K562 (cell line): ENCODE measurements at regions not wholly inside any gene's neighbourhood (a gene's known extent, or its start where the extent isn't known, plus 50 kb on each side); places are given as distances from the start of the nearest gene placed in this dataset.
A peak's percentile ranks its signal among the peaks of the same experiment; 100 is the strongest.

ENCODE experiments used
- ATAC-seq: fragments of 200-7000 bp; cut with Tn5 transposase; 3 replicates; pipeline ENCODE4 v1.9.1; 2020; ENCODE audit warnings: moderate library complexity
- BruUV-seq: library from RNA; stranded (reverse); fragments of 400-500 nt; replicated peaks from 2 replicates; lab custom pipeline; 2021; lab: Mats Ljungman, UMichigan
- CTCF ChIA-PET: fragments of 300-600 bp; formaldehyde crosslinking; extraction: SDS; loops from one replicate; lab custom pipeline; 2021; ENCODE audit warnings: low intra/inter-chr PET ratio; lab: Yijun Ruan, JAX
- POLR2A ChIA-PET: fragments of 300-600, 350-650 bp; sonication (Branson Sonifier 250); formaldehyde crosslinking; extraction: SDS; loops from one replicate; lab custom pipeline; 2021; ENCODE audit warnings: antibody characterized with exemption, inconsistent platforms; lab: Yijun Ruan, JAX
- DNase-seq, 4 experiments: peaks; one replicate each; pipeline versions ENCODE4 v3.0.0 to v3.0.0-alpha.2; 2011 to 2018; ENCODE audit warnings: low spot score in 3 of 4, mixed read lengths in 3 of 4; ENCODE audit errors: extremely low read depth in 1 of 4
- FAIRE-seq: peaks from 2 replicates; lab custom pipeline; 2011; peaks lifted over from hg19 to GRCh38; lab: Jason Lieb, UNC
- H2AFZ ChIP-seq: 2 replicates; pipeline ENCODE4 v1.6.0; 2011; ENCODE audit warnings: low read depth, low read length, control low read depth, inconsistent platforms
- H3K27ac ChIP-seq: fragments of 200-600 bp; 3 replicates; pipeline ENCODE4 v1.8.0; 2011; ENCODE audit warnings: low read depth, mild to moderate bottlenecking, control low read depth, inconsistent platforms, low read length, moderate library complexity, mixed read lengths; ENCODE audit errors: extremely low read depth
- H3K27me3 ChIP-seq, 2 experiments: fragments of 300-600 bp in 1 of 2; 2 replicates in 1 of 2; 3 replicates in 1 of 2; pipeline versions ENCODE4 v1.6.0 to v1.8.0; 2011; ENCODE audit warnings: inconsistent platforms in 2 of 2, low read length in 2 of 2, mild to moderate bottlenecking in 1 of 2, mixed read lengths in 1 of 2, moderate library complexity in 1 of 2; ENCODE audit not compliant: control insufficient read depth in 2 of 2, insufficient read depth in 2 of 2
- H3K36me3 ChIP-seq: fragments of 300-600 bp; 3 replicates; pipeline ENCODE4 v1.8.0; 2011; ENCODE audit warnings: mild to moderate bottlenecking, low read length, inconsistent platforms; ENCODE audit not compliant: control insufficient read depth, insufficient read depth
- H3K4me1 ChIP-seq, 2 experiments: fragments of 200-600 bp in 1 of 2; replicated peaks in 1 of 2; 2 replicates in 1 of 2; 3 replicates in 1 of 2; pipeline versions ENCODE4 v1.5.1 to v1.8.0; 2011; ENCODE audit warnings: inconsistent platforms in 2 of 2, low read length in 2 of 2, mild to moderate bottlenecking in 1 of 2, mixed read lengths in 1 of 2, moderate library complexity in 1 of 2; ENCODE audit not compliant: control insufficient read depth in 2 of 2, insufficient read depth in 2 of 2
- H3K4me2 ChIP-seq: 2 replicates; pipeline ENCODE4 v1.6.1; 2011; ENCODE audit warnings: low read length, control low read depth, inconsistent platforms, mixed read lengths; ENCODE audit not compliant: insufficient read depth
- H3K4me3 ChIP-seq: fragments of 200-600 bp; sonication (generic), shearing (Covaris generic); 2 replicates; pipeline ENCODE4 v1.5.1; 2016; ENCODE audit warnings: control low read depth, inconsistent platforms
- H3K79me2 ChIP-seq: fragments of 200-600 bp; 3 replicates; pipeline ENCODE4 v1.8.0; 2011; ENCODE audit warnings: low read length, inconsistent platforms; ENCODE audit not compliant: control insufficient read depth, insufficient read depth
- H3K9ac ChIP-seq, 2 experiments: 2 replicates each; pipeline versions ENCODE4 v1.6.0 to v1.6.1; 2011; ENCODE audit warnings: low read depth in 2 of 2, low read length in 2 of 2, control low read depth in 1 of 2, inconsistent platforms in 1 of 2, mild to moderate bottlenecking in 1 of 2, mixed read lengths in 1 of 2; ENCODE audit not compliant: insufficient read depth in 1 of 2
- H3K9me1 ChIP-seq: one replicate; pipeline ENCODE4 v1.6.0; 2011; ENCODE audit warnings: inconsistent platforms, mild to moderate bottlenecking, low read length, moderate library complexity; ENCODE audit not compliant: control insufficient read depth, insufficient read depth
- H3K9me3 ChIP-seq: replicated peaks from 2 replicates; pipeline ENCODE4 v1.5.1; 2011; ENCODE audit warnings: low read depth, low read length, inconsistent platforms; ENCODE audit not compliant: control insufficient read depth, insufficient read depth
- H4K20me1 ChIP-seq: replicated peaks from 2 replicates; pipeline ENCODE4 v1.6.1; 2011; ENCODE audit warnings: low read length, inconsistent platforms, mixed read lengths; ENCODE audit not compliant: control insufficient read depth, insufficient read depth
- C11orf30 ChIP-seq: fragments of 450-650 bp; IDR thresholded peaks from 2 replicates; pipeline ENCODE4 v1.6.1; 2016; ENCODE audit warnings: low read depth, mild to moderate bottlenecking
- GABPB2 ChIP-seq: fragments of 250-450 bp; sonication (Bioruptor Pico); conservative IDR thresholded peaks from 2 replicates; pipeline ENCODE4 v1.5.1; 2021; ENCODE audit warnings: mild to moderate bottlenecking
- HDAC6 ChIP-seq: IDR thresholded peaks from 2 replicates; pipeline ENCODE4 v1.6.1; 2012; ENCODE audit warnings: low read depth, mild to moderate bottlenecking, control low read depth, inconsistent platforms, low read length, moderate library complexity
- KLF1 ChIP-seq: fragments of 450-650 bp; IDR thresholded peaks from 2 replicates; pipeline ENCODE4 v1.6.1; 2016; ENCODE audit warnings: missing genetic modification characterization, missing compliant biosample characterization
- MAFF ChIP-seq: IDR thresholded peaks from 2 replicates; pipeline ENCODE4 v1.6.1; 2012; ENCODE audit warnings: low read length, improper control_type of control experiment
- MAFK ChIP-seq: IDR thresholded peaks from 2 replicates; pipeline ENCODE4 v1.6.1; 2011; ENCODE audit warnings: low read length, improper control_type of control experiment
- NCOA6 ChIP-seq: fragments of 450-650 bp; IDR thresholded peaks from 2 replicates; pipeline ENCODE4 v1.6.1; 2017; ENCODE audit warnings: mild to moderate bottlenecking
- RAD51 ChIP-seq: fragments of 450-650 bp; IDR thresholded peaks from 2 replicates; pipeline ENCODE4 v1.7.1; 2016; ENCODE audit warnings: low read depth, mild to moderate bottlenecking, borderline replicate concordance
- TBL1XR1 ChIP-seq, 2 experiments: IDR thresholded peaks; 2 replicates each; pipeline ENCODE4 v1.6.1; 2012; ENCODE audit warnings: improper control_type of control experiment in 2 of 2, low read length in 2 of 2, mild to moderate bottlenecking in 1 of 2
- ZFP1 ChIP-seq: fragments of 450-650 bp; formaldehyde crosslinking; IDR thresholded peaks from 2 replicates; pipeline ENCODE4 v1.4.0; 2020; ENCODE audit warnings: mild to moderate bottlenecking, mixed read lengths
- ZNF316 ChIP-seq: fragments of 450-650 bp; IDR thresholded peaks from 2 replicates; pipeline ENCODE4 v1.6.1; 2016
- ZNF740 ChIP-seq, 3 experiments: fragments of 200-800 bp in 1 of 3; sonication (Bioruptor generic) in 1 of 3; sonication (generic) in 1 of 3; formaldehyde crosslinking in 1 of 3; IDR thresholded peaks; 2 replicates each; pipeline versions ENCODE4 v1.6.1 to v1.8.0; 2016 to 2022; ENCODE audit warnings: mild to moderate bottlenecking in 2 of 3, missing compliant biosample characterization in 2 of 3, missing genetic modification characterization in 2 of 3, missing genetic modification reagents in 1 of 3
- ZNF77 ChIP-seq: fragments of 250-450 bp; sonication (Bioruptor Pico); IDR thresholded peaks from 2 replicates; pipeline ENCODE4 v1.5.0; 2020
- WGBS: fragments of 100-300 bp; shearing (Covaris generic); methylation state at CpG from one replicate; pipeline ENCODE4 v1.1.6; 2016; ENCODE audit warnings: low coverage, mixed read lengths; ENCODE audit not compliant: insufficient coverage; ENCODE audit errors: missing lambda C conversion rate; 5-methylcytosine and 5-hydroxymethylcytosine counted together
- in situ Hi-C: fragments of 300-500 bp; cut with MboI; formaldehyde crosslinking; loops from 4 replicates; pipeline ENCODE4 v1.15.0; 2018; ENCODE audit warnings: inconsistent platforms, mixed read lengths
- intact Hi-C: fragments of 100-400 bp; cut with micrococcal nuclease; formaldehyde crosslinking; loops from 2 replicates; pipeline ENCODE4 v1.14.2; 2022
- TF ChIP-seq, protein P1 (sequence below), 2 experiments: IDR thresholded peaks; 2 replicates each; pipeline ENCODE4 v1.6.1; 2012; ENCODE audit warnings: improper control_type of control experiment in 2 of 2, low read depth in 2 of 2, low read length in 2 of 2, borderline replicate concordance in 1 of 2

DNA sequence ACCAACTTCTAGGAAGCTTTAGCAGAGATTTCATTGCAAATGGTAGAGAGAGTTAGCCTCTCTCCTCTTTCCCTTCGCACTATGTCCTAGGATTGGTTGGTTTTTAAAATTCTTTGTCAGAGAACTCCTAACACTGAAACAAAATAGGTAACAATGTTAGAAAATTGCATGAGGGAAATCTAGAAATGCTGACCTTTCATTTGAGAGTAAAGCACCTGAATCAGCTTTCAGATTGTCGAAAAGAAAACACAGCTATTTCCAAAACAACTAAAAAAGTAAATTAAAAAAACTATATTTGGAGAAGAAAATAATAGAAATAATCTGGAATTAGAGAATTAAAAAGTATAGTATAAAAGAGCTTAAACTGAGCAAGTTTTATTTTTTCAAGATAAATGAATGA lies 108.1 kb upstream of the GK2 start:
- ChIA-PET CTCF (no interaction called here), POLR2A (no interaction called here)
- Histone ChIP-seq H3K79me2 (no peaks in the 10 kb centered on the region), H3K4me1 (peaks cover 0 to 3% of the 10 kb centered on the region in 2 experiments; a peak in 2 of 5 replicates), H3K27me3 (no peaks in the 10 kb centered on the region), H3K4me2 (no peak overlapping the region), H3K27ac (no peak overlapping the region), H3K9me1 (no peaks in the 10 kb centered on the region), H3K9me3 (no peaks in the 10 kb centered on the region), H4K20me1 (no peaks in the 10 kb centered on the region), H2AFZ (no peak overlapping the region), H3K36me3 (no peaks in the 10 kb centered on the region), H3K9ac (no peak overlapping the region), H3K4me3 (no peak overlapping the region)
- TF ChIP-seq ZNF316 (peak; percentile 71; the same call in 1 of the 2 replicates), C11orf30 (peak; percentile 21; the same call in 1 of the 2 replicates), MAFF (peak; percentile 47), KLF1 (tag) (no peak), RAD51 (no peak), MAFK (peak; percentile 33; the same call in 1 of the 2 replicates)
- intact Hi-C loops (no loop called here), in situ Hi-C loops (no loop called here)
- no peak for ATAC-seq
- WGBS, result 13% methylated on average over 2 of the region's 2 CpGs
- no peak for FAIRE-seq
- no peak for DNase-seq
- BruUV-seq, result no TSS peak

GRCh38 chr4:79514621-79515329 lies 106.7 kb upstream of the GK2 start:
- FAIRE-seq (no peak), ATAC-seq (no peak), DNase-seq (no peak)
- no TSS peak for BruUV-seq
- intact Hi-C loops (no loop called here), in situ Hi-C loops (no loop called here)
- CTCF ChIA-PET, result no interaction called here
- no peaks in the 10 kb centered on the region for H4K20me1 ChIP-seq
- no peaks in the 10 kb centered on the region for H3K27me3 ChIP-seq
- no peaks in the 10 kb centered on the region for H3K79me2 ChIP-seq
- H3K9me3 ChIP-seq, result no peaks in the 10 kb centered on the region
- no peak overlapping the region for H3K4me2 ChIP-seq
- H3K27ac ChIP-seq, result no peak overlapping the region
- H3K4me3 ChIP-seq, result no peak overlapping the region
- POLR2A ChIA-PET, result no interaction called here
- peaks cover 0 to 3% of the 10 kb centered on the region in 2 experiments; a peak in 2 of 5 replicates for H3K4me1 ChIP-seq
- WGBS, result 3% methylated on average over 6 of the region's 6 CpGs
- 0 out of 2 replicates have a peak overlapping the region, but pooled peaks have one; percentile 5 for H2AFZ ChIP-seq
- no peaks in the 10 kb centered on the region for H3K36me3 ChIP-seq
- no peak overlapping the region for H3K9ac ChIP-seq
- H3K9me1 ChIP-seq, result no peaks in the 10 kb centered on the region
- no peak for TF ChIP-seq ZNF740 (CRISPR knock-in tag; IDR thresholded peaks at IDR 0.05)
- TF ChIP-seq ZNF740 (tag; IDR thresholded peaks at IDR 0.05), result no peak
- TF ChIP-seq GABPB2, result no peak
- no peak for TF ChIP-seq HDAC6
- TF ChIP-seq ZFP1 (CRISPR knock-in tag), result no peak
- no peak for TF ChIP-seq NCOA6
- TF ChIP-seq TBL1XR1 (IDR thresholded peaks at IDR 0.05; ENCODE audit: low read length in 2 of 2), result no peak
- TF ChIP-seq, protein P1, sequence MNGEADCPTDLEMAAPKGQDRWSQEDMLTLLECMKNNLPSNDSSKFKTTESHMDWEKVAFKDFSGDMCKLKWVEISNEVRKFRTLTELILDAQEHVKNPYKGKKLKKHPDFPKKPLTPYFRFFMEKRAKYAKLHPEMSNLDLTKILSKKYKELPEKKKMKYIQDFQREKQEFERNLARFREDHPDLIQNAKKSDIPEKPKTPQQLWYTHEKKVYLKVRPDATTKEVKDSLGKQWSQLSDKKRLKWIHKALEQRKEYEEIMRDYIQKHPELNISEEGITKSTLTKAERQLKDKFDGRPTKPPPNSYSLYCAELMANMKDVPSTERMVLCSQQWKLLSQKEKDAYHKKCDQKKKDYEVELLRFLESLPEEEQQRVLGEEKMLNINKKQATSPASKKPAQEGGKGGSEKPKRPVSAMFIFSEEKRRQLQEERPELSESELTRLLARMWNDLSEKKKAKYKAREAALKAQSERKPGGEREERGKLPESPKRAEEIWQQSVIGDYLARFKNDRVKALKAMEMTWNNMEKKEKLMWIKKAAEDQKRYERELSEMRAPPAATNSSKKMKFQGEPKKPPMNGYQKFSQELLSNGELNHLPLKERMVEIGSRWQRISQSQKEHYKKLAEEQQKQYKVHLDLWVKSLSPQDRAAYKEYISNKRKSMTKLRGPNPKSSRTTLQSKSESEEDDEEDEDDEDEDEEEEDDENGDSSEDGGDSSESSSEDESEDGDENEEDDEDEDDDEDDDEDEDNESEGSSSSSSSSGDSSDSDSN (IDR thresholded peaks at IDR 0.05; ENCODE audit: borderline replicate concordance in 1 of 2, low read depth in 2 of 2, low read length in 2 of 2), result no peak
- TF ChIP-seq ZNF77 (CRISPR knock-in tag), result no peak
